ACHN (cell line): ENCODE measurements at regions not wholly inside any gene's neighbourhood (a gene's known extent, or its start where the extent isn't known, plus 50 kb on each side); places are given as distances from the start of the nearest gene placed in this dataset.
"Not testable (repeated sequence)": the region's sequence is repeated elsewhere in the genome, so short reads cannot be mapped to it uniquely, and the experiment has no call there.

ENCODE experiments used
- DNase-seq: peaks from one replicate; pipeline ENCODE4 v3.0.0-alpha.2; 2015
- in situ Hi-C: cut with HindIII; loops from 2 replicates; pipeline ENCODE4 v1.10.0; 2017; ENCODE audit warnings: low sequenced_read_pairs, low pct_ligation_motif_present, low pct_unique_long_range_greater_than_20kb

DNA sequence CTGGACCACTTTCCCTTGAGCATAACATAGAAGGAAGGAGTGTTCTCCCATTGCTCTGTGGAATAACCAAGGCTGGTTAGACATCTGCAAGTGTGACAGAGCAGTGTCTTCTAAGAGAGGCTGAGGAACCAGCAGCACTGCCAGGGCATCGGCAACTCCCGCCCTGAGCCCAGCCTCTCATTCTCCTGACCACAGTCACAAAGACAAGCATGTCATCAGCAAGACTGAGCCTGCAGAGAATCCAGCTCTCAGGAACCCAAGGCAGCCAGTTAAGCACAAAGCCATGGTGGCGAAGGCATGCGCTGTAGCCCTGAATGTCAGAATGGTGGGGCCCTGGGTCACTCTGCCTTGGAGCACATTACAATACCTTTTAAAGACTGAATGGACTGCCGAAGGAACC is 253.9 kb downstream of the AGTPBP1 start:
- in situ Hi-C loops = no loop called here
- DNase-seq = no peak

- in situ Hi-C loops = no loop called here
- no peak for DNase-seq
Observed at GRCh38 chr9:85484235-85484634, 257.5 kb downstream of the AGTPBP1 start.

DNA sequence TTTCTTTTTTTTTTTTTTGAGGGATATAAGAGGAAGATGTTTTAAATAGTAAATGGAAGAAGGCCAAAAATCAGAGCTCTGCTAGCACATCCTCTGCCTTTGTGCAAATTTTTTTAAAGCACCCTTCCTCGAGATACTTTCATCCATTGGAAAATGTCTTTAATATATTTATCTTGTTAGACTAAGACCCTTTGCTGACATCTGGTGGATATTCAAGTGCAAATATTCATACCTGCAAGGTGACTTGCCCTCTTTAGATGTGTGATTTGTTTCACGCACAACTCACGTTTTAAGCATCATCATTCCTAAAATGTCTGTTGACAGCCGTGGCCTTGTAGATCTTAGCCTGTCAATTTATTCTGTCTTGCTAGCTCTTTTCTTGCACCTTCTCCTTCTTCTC is 258.5 kb downstream of the AGTPBP1 start:
- no peak for DNase-seq
- in situ Hi-C loops = no loop called here

GRCh38 chr9:85479305-85479704 is 262.4 kb downstream of the AGTPBP1 start:
- in situ Hi-C loops = no loop called here
- no peak for DNase-seq

GRCh38 chr9:85478847-85479246 is 262.9 kb downstream of the AGTPBP1 start:
- in situ Hi-C loops = no loop called here
- no peak for DNase-seq

- in situ Hi-C loops, DNase-seq: not testable (repeated sequence)
Observed at GRCh38 chr9:85474896-85475295, 266.9 kb downstream of the AGTPBP1 start.

DNA sequence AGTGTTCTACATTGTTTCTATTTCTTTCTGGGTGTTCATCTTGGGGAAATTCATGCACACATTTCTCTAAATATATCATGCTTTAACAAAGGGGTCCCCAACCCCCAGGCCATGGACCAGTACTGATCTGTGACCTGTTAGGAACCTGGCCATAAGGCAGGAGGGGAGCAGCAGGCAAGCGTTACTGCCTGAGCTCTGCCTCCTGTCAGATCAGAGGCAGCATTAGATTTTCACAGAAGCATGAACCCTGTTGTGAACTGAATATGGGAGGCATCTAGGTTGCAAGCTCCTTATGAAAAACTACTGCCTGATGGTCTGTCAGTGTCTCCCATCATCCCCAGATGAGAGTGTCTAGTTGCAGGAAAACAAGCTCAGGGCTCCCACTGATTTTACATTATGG is 270.0 kb downstream of the AGTPBP1 start:
- in situ Hi-C loops = no loop called here
- DNase-seq = no peak

GRCh38 chr9:85469041-85469440 is 272.7 kb downstream of the AGTPBP1 start:
- no peak for DNase-seq
- in situ Hi-C loops = no loop called here

DNA sequence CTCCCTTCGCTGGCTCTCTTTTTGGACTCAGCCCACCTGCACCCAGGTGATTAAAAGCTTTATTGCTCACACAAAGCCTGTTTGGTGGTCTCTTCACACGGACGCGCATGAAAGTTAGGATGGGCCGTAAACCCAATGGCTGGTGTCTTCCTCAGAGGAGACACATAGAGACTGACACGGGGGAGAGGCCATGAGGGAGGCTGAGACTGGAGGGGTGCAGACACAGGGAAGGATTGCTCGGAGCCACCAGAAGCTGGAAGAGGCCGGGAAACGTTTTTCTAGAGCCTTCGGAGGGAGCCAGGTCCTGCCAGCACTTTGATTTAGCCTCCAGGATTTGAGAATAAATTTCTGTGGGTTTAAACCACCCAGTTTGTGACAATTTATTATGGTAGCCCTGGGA is 274.9 kb downstream of the AGTPBP1 start:
- in situ Hi-C loops = no loop called here
- DNase-seq = no peak

- in situ Hi-C loops, DNase-seq: not testable (repeated sequence)
Observed at GRCh38 chr9:85458114-85458864, 283.5 kb downstream of the AGTPBP1 start.

DNA sequence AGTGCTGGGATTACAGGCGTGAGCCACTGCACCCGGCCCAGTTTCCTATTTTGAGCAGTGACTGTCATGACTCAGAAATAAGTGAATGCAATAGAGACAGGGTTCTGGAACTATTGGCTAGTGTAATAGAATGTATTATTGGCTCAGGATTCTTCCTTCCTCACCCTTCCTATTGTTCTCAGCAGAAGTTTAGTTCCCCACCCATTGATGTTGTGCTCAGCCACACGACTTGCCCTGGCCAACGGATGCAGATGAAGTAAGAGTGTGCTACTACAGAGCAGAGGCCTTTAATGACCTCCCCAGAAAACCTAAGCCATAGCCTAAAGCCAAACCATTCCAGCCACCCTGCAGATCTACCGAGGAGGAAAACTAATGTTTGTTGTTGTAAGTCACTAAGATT is 287.9 kb downstream of the AGTPBP1 start:
- in situ Hi-C loops = no loop called here
- no peak for DNase-seq

DNA sequence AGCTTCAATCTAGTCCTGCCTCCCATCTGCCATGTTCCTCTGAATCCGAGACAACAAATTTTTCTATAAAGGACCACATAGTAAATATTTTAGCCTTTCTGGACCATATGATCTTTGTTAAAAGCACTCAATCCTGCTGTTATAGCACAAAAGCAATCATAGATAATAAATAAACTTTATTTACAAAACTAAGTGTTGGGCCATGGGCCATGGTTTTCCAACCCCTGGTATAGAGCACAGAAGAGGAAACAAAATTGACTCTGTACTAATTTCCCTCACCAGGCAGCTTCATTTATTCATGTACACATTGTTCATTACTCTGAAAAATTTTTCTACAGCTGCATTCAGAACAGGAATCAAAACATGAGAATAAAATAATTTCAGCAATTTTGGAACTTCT is 288.9 kb downstream of the AGTPBP1 start:
- in situ Hi-C loops = no loop called here
- no peak for DNase-seq

GRCh38 chr9:85451680-85452079 is 290.1 kb downstream of the AGTPBP1 start:
- no peak for DNase-seq
- in situ Hi-C loops = no loop called here

DNA sequence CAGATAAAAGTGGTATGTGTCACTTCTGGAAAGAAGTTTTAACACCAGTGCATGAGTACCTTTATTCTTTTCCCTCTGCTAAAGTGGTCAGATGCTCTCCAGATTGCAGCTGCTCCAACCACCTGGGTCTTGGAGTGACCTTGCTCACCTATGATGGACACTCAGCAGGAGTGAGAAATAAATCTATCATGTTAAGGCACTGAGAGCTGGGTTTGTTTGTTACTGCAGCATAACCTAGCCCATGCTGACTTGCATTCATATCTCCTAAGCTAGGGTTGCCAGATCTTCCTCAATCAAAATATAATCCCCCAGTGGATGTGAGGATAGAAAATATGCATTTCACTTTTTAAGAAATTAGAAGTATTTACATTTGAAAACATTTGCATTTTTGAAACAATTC is 295.9 kb downstream of the AGTPBP1 start:
- DNase-seq = no peak
- in situ Hi-C loops = no loop called here

DNA sequence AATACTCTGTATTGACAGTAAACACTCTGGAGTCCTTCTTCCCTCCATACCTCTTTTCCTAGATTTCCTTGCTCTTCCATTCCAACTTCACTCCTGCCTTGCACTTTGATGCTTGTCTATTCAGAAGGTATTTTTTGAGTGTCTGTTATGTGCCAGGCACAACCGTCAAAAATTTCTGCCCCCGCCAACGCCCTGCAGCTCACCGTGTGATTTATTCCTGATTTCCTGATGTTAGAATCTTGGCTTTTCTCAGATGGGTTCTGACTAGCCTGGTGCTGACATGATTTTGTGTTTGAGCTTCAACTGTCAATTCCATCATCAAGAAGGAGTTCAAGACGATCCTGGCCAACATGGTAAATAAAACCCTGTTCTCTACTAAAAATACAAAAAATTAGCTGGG is 297.5 kb downstream of the AGTPBP1 start:
- in situ Hi-C loops = no loop called here

GRCh38 chr9:85443190-85443598 is 298.6 kb downstream of the AGTPBP1 start:
- in situ Hi-C loops = no loop called here
- no peak for DNase-seq

More for the DNA sequence above, 297.5 kb downstream of the AGTPBP1 start:
- no peak for DNase-seq

DNA sequence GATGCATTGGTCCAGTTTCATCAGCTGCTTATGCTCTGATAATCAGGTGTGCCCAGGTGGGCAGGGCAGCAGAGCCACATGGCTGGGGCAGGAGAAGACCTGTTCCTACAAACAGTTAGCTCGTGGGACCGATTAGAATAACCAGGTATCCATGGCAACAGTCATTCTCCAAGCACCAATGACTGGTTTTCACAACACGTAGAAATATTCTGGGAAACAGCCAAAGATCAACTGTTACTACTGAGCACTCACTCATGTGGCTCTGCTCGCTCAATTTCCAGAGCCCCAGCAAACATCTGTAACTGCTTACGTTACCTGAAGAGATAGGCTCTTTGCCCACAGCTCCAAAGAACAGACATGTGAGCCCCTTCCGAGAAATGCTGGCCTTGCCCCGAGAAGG is 302.0 kb downstream of the AGTPBP1 start:
- DNase-seq = no peak
- in situ Hi-C loops = no loop called here

GRCh38 chr9:85433956-85434355 is 307.8 kb downstream of the AGTPBP1 start:
- DNase-seq, in situ Hi-C loops: not testable (repeated sequence)

- DNase-seq, in situ Hi-C loops: not testable (repeated sequence)
Observed at GRCh38 chr9:85433551-85433950, 308.2 kb downstream of the AGTPBP1 start.

- DNase-seq = no peak
- in situ Hi-C loops = no loop called here
Observed at GRCh38 chr9:85433046-85433445, 308.7 kb downstream of the AGTPBP1 start.

- DNase-seq = no peak
- in situ Hi-C loops = no loop called here
Observed at GRCh38 chr9:85432599-85432998, 309.2 kb downstream of the AGTPBP1 start.
